Stimulated activated CD4-positive, alpha-beta T cell treated with anti-CD3 and anti-CD28 coated beads, Interleukin-15, amount 100 ng/mL, for 24 hours (primary cell): ENCODE measurements at regions not wholly inside any gene's neighbourhood (a gene's known extent, or its start where the extent isn't known, plus 50 kb on each side); places are given as distances from the start of the nearest gene placed in this dataset.
"Not testable (repeated sequence)": the region's sequence is repeated elsewhere in the genome, so short reads cannot be mapped to it uniquely, and the experiment has no call there.

Experiments
- DNase-seq: peaks from one replicate; pipeline ENCODE4 v3.0.0-alpha.2; 2020

DNA sequence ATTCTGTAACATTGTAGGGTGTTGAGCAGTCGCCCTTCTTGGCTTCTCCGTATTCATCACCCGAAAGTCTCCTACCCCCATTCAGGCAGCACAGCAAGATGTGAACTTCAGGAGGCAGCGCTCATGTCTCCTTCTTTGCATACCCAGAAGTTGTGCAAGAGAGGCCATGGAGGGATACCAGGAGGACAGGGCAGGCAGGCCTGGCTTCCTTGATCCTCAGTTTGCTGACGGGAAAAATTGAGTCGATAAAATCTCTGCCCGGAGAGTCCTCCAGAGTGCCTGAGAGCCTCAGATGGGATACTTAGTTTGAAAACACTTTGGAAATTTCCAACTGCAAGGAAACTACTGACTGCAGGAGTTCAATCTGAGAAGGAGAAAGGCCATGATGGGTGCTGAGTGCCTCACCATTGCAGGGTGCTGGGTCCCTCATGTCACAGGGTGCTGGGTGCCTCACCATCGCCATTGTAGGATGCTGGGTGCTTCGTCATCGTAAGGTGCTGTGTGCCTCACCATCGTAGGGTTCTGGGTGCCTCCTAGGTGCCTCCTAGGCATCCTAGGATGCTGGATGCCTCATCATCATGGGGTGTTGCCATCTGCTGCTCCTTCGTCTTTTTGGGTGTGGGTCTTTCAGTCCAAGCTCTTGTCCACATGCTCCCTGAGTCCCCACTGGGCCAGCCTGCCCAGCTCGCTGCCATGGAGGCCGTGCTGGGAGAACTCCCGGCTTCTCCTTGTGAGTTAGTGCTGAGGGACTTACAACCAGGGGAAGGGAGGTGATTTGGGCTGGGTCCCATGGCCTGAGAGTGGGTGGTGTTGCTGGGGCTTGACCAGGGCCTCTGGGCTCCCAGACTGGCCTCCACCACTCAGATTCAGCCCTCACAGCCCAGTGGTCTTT lies 162.4 kb downstream of the DDX1 start:
- DNase-seq: no peak

DNA sequence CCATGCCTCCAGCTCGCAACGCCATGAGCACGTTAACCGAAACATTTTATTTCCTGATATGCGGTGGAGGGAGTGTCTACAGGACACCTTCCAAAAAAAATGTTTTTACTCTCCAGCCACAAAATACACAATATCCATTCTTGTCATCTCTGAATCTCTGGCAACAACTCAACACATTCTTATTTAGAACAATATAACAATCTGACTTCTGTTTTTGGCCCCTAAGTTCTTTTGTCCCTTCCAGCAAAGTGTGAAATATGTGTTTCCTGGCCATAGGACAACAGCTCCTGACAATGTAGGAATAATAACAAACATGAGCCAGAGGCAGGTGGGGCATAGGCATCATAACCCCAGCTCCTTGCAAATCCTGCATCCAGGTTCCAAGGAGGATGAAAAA lies 163.0 kb downstream of the DDX1 start:
- DNase-seq: no peak

DNA sequence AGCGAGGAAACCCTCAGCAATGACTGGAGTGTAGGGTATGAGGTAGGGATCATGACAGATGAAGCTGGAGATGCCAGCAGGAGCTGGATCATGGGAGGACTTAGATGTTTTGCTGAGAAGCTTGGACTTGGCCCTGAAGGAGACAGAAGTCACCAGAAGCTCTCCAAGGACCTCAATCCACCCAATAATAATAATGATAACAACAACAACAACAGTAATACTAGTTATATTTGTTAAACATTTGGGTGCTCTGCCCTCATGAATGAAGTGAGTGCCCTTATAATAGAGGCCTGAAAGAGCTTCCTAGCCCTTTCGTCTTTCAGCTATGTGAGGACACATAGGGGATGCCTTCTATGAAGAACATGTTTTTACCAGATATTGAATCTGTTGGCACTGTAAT lies 163.9 kb downstream of the DDX1 start:
- no peak for DNase-seq

DNA sequence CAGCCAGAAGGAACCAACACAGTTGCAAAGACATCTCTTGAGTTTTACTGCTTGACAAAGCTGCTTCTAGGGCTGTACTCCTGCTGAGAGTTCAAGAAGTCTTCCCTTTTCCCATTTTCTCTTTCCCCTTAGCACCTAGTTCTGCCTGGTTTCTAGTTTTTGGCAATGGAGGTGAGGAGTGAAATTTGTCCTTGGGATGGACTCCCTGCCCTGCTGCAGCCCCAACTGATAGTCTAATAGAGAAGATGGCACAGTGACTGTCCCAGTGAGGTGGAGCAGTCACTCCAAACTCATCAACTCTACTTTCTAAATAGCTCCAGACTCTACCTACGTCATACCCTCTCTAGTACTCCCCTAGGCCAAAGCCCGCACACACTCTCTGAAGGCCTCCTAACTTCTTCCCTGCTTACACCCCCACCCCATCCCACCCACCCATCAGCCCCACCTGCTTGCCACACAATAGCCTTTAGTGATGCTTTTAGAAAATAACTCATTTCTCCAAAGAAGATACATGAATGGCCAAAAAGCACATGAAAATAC lies 164.4 kb downstream of the DDX1 start:
- DNase-seq: no peak

DNA sequence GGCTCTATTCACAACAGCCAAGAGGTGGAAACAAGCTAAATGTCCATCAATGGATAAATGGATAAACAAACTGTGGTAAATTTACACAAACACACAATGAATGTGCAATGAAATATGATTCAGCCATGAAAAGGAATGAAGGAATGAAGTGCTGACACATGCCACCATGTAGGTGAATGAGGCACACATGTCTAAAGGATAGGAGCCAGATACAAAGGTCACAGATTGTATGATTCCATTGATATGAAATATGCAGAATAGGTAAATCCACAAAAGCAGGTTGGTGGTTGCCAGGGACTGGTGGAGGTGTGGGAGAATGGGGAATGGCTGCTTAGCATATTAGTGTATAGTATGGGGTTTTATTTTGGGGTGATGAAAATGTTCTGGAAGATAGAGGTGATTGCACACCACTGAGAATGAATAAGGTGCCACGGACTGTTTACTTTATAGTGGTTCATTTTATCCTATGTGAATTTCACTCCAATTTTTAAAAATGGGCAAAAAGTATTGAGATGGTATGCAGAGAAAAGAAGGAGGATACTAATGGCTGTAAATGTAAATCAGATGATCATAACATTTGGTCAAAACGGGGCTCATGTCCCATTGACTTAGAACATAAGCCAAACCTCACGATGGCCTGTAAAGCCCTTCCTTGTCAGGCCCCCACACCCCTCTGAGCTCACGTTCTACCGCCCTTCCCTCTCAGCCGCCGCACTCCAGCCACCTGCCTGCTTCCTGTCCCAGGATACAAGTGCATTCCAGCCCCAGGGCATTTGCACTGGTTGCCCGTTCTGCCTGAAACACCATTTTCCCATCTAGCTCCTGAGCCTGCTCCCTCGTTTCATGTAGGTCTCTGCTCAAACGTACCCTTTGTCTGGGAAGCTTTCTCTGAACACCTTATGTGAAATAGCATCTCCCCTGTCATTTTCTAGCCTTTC lies 165.5 kb downstream of the DDX1 start:
- DNase-seq: no peak

DNA sequence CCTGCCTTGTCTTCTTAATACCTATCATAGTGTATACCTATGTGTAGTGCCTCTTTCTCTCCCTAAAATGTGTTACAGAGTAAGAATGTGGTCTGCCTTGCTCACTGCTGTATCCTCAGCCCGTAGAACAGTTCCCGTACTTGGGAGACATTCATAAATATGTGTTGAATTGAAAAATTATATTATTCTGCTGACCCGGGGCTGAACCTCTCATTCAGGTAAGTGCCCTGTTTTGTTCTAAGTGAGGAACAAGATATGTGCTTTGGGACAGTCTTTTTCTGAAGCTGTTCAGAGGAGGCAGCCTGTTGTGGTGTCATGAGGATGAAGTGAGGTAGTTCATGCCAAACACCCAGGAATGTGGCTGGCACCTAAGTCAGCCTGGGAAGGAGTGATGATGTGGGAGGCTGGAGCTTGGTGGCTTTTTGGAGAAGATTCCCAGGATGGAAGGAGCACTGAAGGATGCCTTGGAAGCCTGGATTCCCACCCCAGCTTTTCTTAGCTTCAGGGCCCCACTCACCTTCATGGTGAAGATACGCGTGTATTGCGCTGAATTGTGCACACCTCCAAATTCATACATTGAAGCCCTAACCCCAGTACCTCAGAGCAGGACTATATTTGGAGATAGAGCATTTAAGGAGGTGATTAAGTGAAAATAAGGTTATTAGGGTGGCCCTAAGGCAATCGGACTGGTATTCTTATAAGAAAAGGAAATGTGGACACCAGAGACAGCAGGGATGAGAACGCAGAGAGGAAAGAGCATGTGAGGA lies 166.3 kb downstream of the DDX1 start:
- DNase-seq: no peak

DNA sequence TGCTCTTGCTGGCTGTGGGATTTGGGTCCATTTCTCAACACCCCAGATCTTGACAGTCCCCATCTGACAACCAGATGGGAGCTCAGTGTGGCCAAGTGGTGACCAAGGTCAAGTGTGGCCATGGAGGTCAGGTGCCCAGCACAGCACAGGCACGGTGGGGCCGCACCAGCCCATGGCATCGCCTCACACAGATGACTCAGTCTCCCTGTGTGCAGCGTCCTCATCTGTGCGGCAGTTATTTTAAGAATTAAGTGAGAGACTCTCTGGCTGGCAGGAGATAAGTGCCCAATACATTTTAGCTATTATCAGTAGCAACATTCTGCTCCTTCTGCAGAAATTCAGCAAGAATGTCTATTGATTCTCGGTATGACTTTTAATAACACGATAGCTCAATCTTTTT lies 167.2 kb downstream of the DDX1 start:
- DNase-seq: no peak

DNA sequence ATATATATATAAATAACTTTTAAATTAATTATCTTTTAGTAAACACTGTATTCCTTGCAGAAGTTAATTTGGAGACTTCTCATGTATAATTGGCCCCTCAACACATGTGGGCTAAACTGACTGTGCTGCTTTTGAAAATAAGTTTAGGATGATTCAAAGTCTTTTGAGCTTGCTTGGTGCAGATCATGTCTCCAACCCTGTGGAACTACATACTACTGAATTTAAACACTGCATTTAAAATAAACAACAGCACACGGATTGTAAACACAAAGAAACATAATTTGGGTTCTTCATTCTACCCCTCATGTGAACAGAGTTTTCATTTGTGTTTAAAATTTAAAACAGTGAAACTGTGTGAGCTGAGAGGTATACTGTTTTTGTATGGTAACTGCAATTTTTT lies 167.7 kb downstream of the DDX1 start:
- no peak for DNase-seq

DNA sequence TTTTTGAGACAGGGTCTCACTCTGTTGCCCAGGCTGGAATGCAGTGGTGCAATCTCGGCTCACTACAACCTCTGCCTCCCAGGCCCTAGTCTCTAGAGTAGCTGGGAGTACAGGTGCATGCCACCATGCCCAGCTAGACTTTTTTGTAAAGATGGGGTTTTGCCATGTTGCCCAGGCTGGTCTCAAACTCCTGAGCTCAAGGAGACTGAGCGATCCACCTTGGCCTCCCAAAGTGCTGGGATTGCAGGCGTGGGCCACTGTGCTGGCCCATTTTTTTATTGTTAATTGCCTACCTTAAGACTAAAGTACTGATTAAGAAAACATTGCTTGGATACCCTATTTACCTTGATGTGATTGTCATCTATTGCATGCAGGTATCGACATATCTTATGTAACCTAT lies 168.1 kb downstream of the DDX1 start:
- not testable (repeated sequence) for DNase-seq

DNA sequence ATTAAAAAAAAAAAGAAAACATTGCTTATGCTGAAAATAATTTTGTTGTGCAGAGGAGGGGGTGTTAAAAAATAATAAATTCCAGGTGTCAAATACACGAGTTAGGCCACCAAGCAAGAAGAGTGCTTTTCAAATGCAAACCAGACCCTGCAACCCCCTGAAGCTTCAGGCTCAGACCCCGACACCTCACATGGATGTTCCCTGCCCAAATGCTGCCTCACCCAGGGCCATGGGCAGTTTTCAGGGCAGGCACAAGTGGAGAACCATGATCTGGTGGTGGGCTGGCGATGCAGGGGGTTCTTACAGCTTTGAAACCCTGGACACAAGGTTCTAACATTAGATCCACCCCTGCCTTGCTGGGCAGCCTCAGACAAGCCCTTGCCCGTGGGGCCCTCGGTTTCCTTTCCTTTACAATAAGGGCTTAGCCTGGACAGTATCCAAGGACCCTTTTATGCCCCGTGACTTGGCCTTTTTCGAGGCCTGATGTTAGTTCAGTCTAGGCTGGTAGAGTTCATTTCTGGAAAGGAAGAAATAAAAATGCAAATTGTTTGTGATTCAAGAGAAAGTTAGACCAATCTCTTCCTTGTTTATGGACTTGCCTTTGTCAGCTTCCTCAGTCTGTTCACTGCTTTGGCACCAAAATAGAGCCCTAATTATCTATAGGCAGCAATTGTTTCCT lies 168.7 kb downstream of the DDX1 start:
- no peak for DNase-seq

DNA sequence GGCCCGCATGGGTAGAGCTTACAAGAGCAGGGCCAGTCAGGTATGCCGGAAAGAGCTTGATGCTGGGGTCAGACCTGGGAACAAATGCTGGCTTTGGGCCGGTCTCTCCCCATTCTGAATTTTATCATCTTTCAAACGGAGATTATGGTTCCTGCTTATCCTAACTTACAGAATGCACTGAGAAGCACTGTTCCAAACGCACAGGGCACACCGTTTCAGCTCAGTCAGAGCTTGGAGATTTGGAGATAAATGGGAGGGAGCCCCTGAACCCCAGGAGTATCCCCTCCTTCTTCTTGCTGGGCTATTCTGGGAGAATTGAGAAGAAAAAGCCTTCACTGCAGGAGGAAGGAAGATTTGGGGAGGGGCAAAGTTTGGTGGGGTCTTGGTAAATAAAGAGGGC lies 169.4 kb downstream of the DDX1 start:
- DNase-seq: no peak

DNA sequence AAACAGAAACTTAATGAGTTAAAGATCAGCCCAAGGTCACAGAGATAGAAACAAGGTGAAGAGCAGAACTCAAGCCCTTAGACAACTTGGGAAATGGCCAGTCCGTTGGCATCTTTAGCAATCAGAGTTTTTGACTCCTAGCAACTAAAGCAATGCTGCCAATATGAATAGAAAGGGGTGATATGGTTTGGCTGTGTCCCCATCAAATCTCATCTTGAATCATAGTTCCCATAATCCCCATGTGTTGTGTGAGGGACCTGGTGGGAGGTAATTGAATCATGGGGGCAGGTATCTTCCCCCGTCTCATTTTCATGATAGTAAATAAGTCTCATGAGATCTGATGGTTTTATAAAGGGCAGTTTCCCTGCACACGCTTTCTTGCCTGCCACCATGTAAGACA lies 170.2 kb downstream of the DDX1 start:
- no peak for DNase-seq

DNA sequence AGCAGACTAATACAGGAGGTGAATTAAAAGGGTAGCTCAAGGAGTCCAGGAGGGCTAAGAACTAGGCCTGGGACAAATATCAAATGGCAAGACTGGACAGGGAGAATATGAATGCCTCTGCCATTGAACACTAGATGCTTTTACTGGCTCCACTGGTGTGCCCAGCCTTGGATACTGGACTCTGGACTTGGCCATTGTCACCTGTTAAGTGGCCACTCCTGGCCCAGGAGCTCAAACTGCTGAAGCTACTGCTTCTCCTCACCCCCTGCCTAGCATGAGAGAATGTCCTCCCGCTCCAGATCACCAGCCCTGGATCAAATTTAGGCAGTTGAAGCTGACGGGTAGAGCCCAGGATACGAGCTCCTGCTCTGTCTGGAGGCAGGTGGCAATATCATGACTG lies 170.8 kb downstream of the DDX1 start:
- no peak for DNase-seq

DNA sequence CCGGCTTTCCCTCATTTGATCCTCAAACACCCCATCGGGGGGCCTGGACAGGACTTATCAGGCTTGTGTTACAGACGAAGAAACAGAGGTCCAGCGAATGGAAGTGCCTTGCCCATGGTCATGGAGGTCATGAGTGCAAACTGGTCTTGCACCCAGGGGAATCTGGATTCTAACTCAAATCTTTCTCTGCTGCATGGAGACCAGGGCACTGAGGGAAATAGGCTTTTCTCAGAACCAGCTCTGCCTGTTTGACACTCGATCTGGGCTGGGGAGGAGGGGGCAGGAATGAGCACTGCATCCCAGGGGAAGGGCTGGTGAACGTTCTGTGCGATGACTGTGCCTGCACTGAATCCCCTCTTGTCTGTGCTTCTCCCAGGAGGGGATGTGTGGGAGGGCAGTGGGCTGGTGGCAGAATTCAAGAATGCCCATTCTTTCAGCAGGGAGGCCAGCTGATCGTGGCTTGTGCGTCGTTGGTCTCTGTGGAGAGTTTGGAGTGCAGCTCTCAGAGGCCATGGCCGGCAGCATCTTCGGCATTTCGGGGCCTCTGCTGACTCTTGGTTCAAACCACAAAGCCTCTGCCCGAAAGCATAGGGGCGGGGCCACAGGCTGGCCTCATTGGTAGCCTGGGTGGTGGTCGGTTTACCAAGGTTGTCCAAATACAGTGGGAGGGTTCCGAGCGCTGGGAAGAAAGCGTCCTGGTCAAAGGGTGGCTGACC lies 171.6 kb downstream of the DDX1 start:
- DNase-seq: no peak

DNA sequence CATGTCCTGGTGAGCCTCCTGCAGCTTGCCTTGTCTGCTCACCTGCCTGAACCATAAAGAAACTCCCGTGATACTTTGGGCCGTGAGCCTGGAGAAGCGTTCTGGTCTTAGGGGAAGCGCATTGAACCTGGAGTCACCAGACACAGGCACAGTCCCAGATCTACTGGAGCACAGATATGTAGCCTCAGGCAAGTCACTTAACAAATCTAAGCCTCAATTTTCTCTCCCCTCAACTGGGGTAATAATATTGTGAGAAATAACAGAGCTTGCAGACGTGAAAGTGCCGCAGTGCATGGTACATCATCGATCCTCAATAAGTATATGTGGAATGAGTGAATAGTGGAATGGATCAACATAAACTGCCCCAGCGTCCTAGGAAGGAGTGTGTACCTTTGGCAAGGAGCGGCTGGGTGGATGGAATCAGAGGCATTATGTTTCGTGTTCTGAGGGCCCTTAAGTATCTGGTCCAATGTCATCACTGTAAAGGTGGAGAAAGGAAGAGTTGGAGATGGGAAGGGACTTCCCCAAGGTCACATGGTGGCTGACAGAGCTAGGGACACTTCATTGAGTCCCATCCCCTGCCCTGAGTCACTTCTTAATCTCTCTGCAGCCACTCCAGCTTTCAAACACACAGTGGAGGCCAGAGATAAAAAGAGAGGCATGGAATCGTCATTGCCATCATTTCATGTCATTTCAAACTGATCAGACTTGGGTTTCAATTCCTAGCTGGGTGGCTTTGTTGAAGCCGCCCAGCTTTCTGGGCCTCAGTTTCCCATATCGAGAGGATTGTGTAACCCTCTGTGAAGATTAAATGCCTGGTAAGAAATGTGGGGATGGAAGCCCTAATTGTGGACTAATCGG lies 172.4 kb downstream of the DDX1 start:
- no peak for DNase-seq

DNA sequence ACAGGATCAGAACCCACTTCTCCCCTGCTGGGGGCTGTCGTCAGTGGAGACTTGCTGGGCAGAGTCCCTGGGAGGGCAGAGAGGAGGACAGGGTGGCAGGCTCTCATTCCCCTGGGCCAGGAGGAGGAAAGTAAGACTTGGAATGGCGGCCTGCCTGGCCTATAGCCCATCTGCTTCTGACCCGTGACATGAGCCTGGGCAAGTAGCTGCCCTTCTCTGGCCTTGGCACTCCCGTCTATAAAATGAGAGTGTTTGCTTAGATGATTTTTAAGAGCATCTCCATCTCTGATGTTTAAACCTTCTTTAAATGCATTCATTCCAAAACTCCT lies 173.0 kb downstream of the DDX1 start:
- DNase-seq: no peak

DNA sequence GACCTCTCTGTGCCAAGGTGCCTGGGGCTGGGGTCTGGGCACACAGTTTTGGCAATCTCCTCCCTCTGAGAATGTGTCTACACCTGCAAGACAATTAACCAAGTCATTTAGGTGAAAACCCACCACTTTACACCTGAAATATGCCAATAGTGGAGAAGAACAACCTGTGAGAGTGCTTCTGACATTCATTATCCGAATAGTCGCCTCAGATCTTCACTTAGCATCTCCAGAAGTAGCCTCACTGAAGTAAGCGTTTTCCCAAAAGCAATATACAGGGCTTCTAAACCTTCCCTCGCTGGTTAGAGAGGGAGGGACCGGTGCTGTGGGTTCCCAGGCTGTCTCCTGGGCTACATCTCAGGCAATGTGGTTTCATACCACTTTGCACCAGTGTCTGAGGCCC lies 173.5 kb downstream of the DDX1 start:
- DNase-seq: no peak

DNA sequence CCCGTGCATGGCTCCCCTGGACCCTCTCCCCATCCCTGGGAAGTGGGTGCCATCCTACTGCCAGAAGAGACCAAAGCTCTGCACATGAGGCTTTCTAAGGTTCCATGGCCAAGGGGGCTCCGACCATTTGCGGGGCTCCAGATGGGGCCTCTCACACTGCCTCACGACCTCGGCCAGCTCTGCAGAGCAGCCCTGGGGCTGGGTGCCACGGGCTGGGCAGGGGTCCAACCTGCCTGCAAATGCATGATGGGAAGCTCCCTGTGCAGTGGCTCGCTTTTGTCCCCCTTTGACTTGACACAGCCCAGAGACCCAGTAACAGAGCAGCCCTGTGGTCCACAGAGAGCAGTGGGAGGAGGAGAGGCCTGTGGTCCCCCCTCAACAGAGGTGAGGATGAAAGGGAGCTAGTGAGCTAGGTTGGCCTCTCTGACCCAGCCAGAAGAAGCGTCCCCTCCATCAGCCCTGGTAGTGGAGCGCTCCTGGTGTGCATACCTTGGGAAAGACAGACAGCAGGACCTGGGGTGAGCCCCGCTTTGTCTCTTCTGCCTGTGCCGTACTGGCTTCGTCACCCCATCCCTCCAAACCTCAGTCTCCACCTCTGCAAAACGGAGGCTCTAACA lies 174.1 kb downstream of the DDX1 start:
- DNase-seq: no peak

DNA sequence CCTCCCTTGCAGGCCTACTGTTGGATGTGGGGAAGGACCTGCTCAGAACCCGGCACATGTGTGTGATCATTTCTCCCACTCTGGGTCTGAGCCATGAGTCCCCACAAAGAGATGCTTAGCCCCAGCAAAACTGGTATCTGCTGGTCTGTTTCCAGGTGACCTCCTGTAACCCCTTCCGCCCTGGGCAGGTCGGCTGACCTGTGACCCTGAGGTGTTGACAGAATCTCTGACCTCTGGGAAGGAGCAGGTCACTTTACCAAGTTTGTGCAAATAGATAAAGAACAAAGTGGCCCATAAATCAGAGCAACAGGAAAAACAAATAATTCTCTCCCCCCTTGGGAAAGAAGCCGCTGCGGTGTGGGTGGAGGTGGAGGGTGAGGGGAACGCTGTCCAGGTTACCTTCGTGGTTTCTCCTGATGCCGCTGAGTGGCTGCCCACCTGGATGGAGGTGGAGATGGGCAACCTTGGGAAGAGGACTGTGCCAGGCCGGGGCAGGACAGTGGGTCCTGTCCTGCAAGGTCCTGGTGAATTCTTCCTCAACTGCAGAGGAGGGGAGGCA lies 174.0 kb upstream of the MYCN start:
- DNase-seq: no peak
